SK-N-SH (cell line): ENCODE measurements at regions not wholly inside any gene's neighbourhood (a gene's known extent, or its start where the extent isn't known, plus 50 kb on each side); places are given as distances from the start of the nearest gene placed in this dataset.

Experiments
- CTCF ChIP-seq: fragments of 200-600 bp; sonication (generic); IDR thresholded peaks from 2 replicates; pipeline ENCODE4 v1.6.1; 2017; ENCODE audit warnings: antibody characterized with exemption, mild to moderate bottlenecking, moderate library complexity
- NRF1 ChIP-seq: IDR thresholded peaks from 2 replicates; pipeline ENCODE4 v1.6.1; 2012; ENCODE audit warnings: low read depth, mild to moderate bottlenecking, low read length
- POLR2AphosphoS5 ChIP-seq: IDR thresholded peaks from 2 replicates; pipeline ENCODE4 v1.6.1; 2012; ENCODE audit warnings: low read depth, low read length
- REST ChIP-seq: IDR thresholded peaks from 2 replicates; pipeline ENCODE4 v1.6.1; 2012; ENCODE audit warnings: mild to moderate bottlenecking, low read depth, low read length, moderate library complexity
- RFX5 ChIP-seq: IDR thresholded peaks from 2 replicates; pipeline ENCODE4 v1.6.1; 2012; ENCODE audit warnings: mild to moderate bottlenecking, improper control_type of control experiment, low read length
- RXRA ChIP-seq: IDR thresholded peaks from 2 replicates; pipeline ENCODE4 v1.4.0; 2012; ENCODE audit warnings: low read depth, mild to moderate bottlenecking, borderline replicate concordance
- SMC3 ChIP-seq: IDR thresholded peaks from 2 replicates; pipeline ENCODE4 v1.6.1; 2012; ENCODE audit warnings: low read depth, low read length, improper control_type of control experiment
- USF1 ChIP-seq: IDR thresholded peaks from 2 replicates; pipeline ENCODE4 v1.4.0; 2012; ENCODE audit warnings: low read depth, borderline replicate concordance
- YY1 ChIP-seq: IDR thresholded peaks from 2 replicates; pipeline ENCODE4 v1.4.0; 2012; ENCODE audit warnings: low read depth, mild to moderate bottlenecking
- TF ChIP-seq, protein P1 (sequence below): IDR thresholded peaks from 2 replicates; pipeline ENCODE4 v1.4.0; 2012; ENCODE audit warnings: low read depth
- TF ChIP-seq, protein P2 (sequence below): IDR thresholded peaks from 2 replicates; pipeline ENCODE4 v1.4.0; 2012; ENCODE audit warnings: low read depth, borderline replicate concordance
- TF ChIP-seq, protein P3 (sequence below): fragments of 150-350 bp; IDR thresholded peaks from 2 replicates; pipeline ENCODE4 v1.6.1; 2017; ENCODE audit warnings: antibody characterized with exemption, low read length, low read depth, borderline replicate concordance

- TF ChIP-seq CTCF (no peak), RXRA (no peak), NRF1 (no peak), SMC3 (no peak), REST (no peak), RFX5 (no peak), USF1 (no peak), YY1 (no peak), POLR2AphosphoS5 (no peak)
- TF ChIP-seq, protein P1, sequence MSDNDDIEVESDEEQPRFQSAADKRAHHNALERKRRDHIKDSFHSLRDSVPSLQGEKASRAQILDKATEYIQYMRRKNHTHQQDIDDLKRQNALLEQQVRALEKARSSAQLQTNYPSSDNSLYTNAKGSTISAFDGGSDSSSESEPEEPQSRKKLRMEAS = no peak
- TF ChIP-seq, protein P2, sequence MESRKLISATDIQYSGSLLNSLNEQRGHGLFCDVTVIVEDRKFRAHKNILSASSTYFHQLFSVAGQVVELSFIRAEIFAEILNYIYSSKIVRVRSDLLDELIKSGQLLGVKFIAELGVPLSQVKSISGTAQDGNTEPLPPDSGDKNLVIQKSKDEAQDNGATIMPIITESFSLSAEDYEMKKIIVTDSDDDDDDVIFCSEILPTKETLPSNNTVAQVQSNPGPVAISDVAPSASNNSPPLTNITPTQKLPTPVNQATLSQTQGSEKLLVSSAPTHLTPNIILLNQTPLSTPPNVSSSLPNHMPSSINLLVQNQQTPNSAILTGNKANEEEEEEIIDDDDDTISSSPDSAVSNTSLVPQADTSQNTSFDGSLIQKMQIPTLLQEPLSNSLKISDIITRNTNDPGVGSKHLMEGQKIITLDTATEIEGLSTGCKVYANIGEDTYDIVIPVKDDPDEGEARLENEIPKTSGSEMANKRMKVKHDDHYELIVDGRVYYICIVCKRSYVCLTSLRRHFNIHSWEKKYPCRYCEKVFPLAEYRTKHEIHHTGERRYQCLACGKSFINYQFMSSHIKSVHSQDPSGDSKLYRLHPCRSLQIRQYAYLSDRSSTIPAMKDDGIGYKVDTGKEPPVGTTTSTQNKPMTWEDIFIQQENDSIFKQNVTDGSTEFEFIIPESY = no peak
- TF ChIP-seq, protein P3, sequence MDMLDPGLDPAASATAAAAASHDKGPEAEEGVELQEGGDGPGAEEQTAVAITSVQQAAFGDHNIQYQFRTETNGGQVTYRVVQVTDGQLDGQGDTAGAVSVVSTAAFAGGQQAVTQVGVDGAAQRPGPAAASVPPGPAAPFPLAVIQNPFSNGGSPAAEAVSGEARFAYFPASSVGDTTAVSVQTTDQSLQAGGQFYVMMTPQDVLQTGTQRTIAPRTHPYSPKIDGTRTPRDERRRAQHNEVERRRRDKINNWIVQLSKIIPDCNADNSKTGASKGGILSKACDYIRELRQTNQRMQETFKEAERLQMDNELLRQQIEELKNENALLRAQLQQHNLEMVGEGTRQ = no peak
Measured at GRCh38 chr5:5804478-5805233, 382.2 kb downstream of the ICE1 start.
